Endothelial cell of umbilical vein (primary cell): ENCODE measurements at regions not wholly inside any gene's neighbourhood (a gene's known extent, or its start where the extent isn't known, plus 50 kb on each side); places are given as distances from the start of the nearest gene placed in this dataset.

Experiments
- BruUV-seq: library from RNA; stranded (reverse); fragments of 400-500 nt; replicated peaks from 2 replicates; lab custom pipeline; 2021; lab: Mats Ljungman, UMichigan
- CTCF ChIA-PET: fragments of 300-600, 350-600 bp; sonication (Branson Sonifier 250); formaldehyde crosslinking; loops from one replicate; lab custom pipeline; 2021; ENCODE audit warnings: antibody characterized with exemption, inconsistent platforms; lab: Charles Lee
- POLR2A ChIA-PET: fragments of 300-600, 350-600 bp; sonication (Branson Sonifier 250); formaldehyde crosslinking; loops from one replicate; lab custom pipeline; 2021; ENCODE audit warnings: antibody characterized with exemption, inconsistent platforms; lab: Charles Lee
- DNase-seq: peaks from one replicate; pipeline ENCODE4 v3.0.0-alpha.2; 2011; ENCODE audit warnings: low read depth, low spot score
- FAIRE-seq: peaks from 2 replicates; lab custom pipeline; 2011; peaks lifted over from hg19 to GRCh38; lab: Jason Lieb, UNC
- H2AFZ ChIP-seq: 2 replicates; pipeline ENCODE4 v1.6.0; 2012; ENCODE audit warnings: low read depth, low read length, control low read depth, inconsistent platforms
- H3K27ac ChIP-seq: 2 replicates; pipeline ENCODE4 v1.5.1; 2011; ENCODE audit warnings: low read depth, mild to moderate bottlenecking, control low read depth, low read length, moderate library complexity; ENCODE audit not compliant: insufficient read depth
- H3K27me3 ChIP-seq, 2 experiments: 2 replicates each; pipeline versions ENCODE4 v1.6.0 to v1.6.1; 2011; ENCODE audit warnings: low read length in 2 of 2, mixed read lengths in 1 of 2; ENCODE audit not compliant: control insufficient read depth in 2 of 2, insufficient read depth in 2 of 2
- H3K36me3 ChIP-seq, 2 experiments: 2 replicates in 1 of 2; 3 replicates in 1 of 2; pipeline ENCODE4 v1.5.1; 2011; ENCODE audit warnings: low read length in 2 of 2, mild to moderate bottlenecking in 1 of 2, moderate library complexity in 1 of 2; ENCODE audit not compliant: control insufficient read depth in 2 of 2, insufficient read depth in 2 of 2; ENCODE audit errors: extremely low read depth in 1 of 2
- H3K4me1 ChIP-seq: 3 replicates; pipeline ENCODE4 v1.5.1; 2011; ENCODE audit warnings: mild to moderate bottlenecking, low read length; ENCODE audit not compliant: control insufficient read depth, insufficient read depth; ENCODE audit errors: extremely low read depth
- H3K4me2 ChIP-seq: 2 replicates; pipeline ENCODE4 v1.6.1; 2011; ENCODE audit warnings: low read length, control low read depth, mixed read lengths; ENCODE audit not compliant: insufficient read depth
- H3K4me3 ChIP-seq, 3 experiments: fragments of 200-600 bp in 1 of 3; sonication (generic), shearing (Covaris generic) in 1 of 3; replicated peaks in 1 of 3; 2 replicates each; pipeline ENCODE4 v1.5.1; 2011 to 2016; ENCODE audit warnings: control low read depth in 3 of 3, low read length in 3 of 3, mild to moderate bottlenecking in 2 of 3, inconsistent platforms in 1 of 3, low read depth in 1 of 3, moderate library complexity in 1 of 3; ENCODE audit not compliant: insufficient read depth in 1 of 3
- H3K79me2 ChIP-seq: 2 replicates; pipeline ENCODE4 v1.6.0; 2012; ENCODE audit warnings: low read length, inconsistent platforms; ENCODE audit not compliant: control insufficient read depth, insufficient read depth
- H3K9ac ChIP-seq: replicated peaks from 2 replicates; pipeline ENCODE3; 2011; ENCODE audit warnings: low read length, control low read depth; ENCODE audit not compliant: insufficient read depth; ENCODE audit errors: extremely low read depth
- H3K9me1 ChIP-seq: replicated peaks from 3 replicates; pipeline ENCODE4 v1.6.0; 2011; ENCODE audit warnings: mild to moderate bottlenecking, low read length; ENCODE audit not compliant: control insufficient read depth, insufficient read depth; ENCODE audit errors: extremely low read depth
- H3K9me3 ChIP-seq: replicated peaks from 2 replicates; pipeline ENCODE4 v1.5.1; 2012; ENCODE audit warnings: low read length, inconsistent platforms; ENCODE audit not compliant: control insufficient read depth, insufficient read depth
- H4K20me1 ChIP-seq: replicated peaks from 2 replicates; pipeline ENCODE3; 2011; ENCODE audit warnings: mild to moderate bottlenecking, low read length; ENCODE audit not compliant: control insufficient read depth, insufficient read depth; ENCODE audit errors: extremely low read depth
- EZH2 ChIP-seq: IDR thresholded peaks from 2 replicates; pipeline ENCODE4 v1.6.1; 2012; ENCODE audit warnings: borderline replicate concordance, low read depth, mild to moderate bottlenecking, moderate library complexity, low read length, inconsistent platforms; ENCODE audit not compliant: severe bottlenecking
- FOS ChIP-seq: IDR thresholded peaks from 2 replicates; pipeline ENCODE4 v1.6.1; 2011; ENCODE audit warnings: mild to moderate bottlenecking, low read length, moderate library complexity, borderline replicate concordance; ENCODE audit not compliant: insufficient read depth
- GATA2 ChIP-seq: IDR thresholded peaks from 2 replicates; pipeline ENCODE4 v1.7.0; 2011; ENCODE audit warnings: low read depth, mild to moderate bottlenecking, moderate library complexity, mixed read lengths, low read length; ENCODE audit not compliant: insufficient read length, insufficient read depth
- JUN ChIP-seq: IDR thresholded peaks from 2 replicates; pipeline ENCODE4 v1.6.1; 2011; ENCODE audit warnings: borderline replicate concordance, low read depth; ENCODE audit not compliant: insufficient read length, insufficient read depth
- MYC ChIP-seq: IDR thresholded peaks from one replicate; pipeline ENCODE4 v1.6.1; 2011; ENCODE audit warnings: mild to moderate bottlenecking, low read depth, low read length
- POLR2A ChIP-seq: IDR thresholded peaks from 2 replicates; pipeline ENCODE4 v1.6.1; 2012; ENCODE audit warnings: low read depth, mild to moderate bottlenecking, control low read depth, low read length
- POLR2AphosphoS5 ChIP-seq: IDR thresholded peaks from 2 replicates; pipeline ENCODE4 v1.6.1; 2012; ENCODE audit warnings: low read depth, mild to moderate bottlenecking, control low read depth, low read length, moderate library complexity; ENCODE audit not compliant: insufficient read depth
- dilution Hi-C: fragments of 300-500 bp; cut with MboI; formaldehyde crosslinking; loops from one replicate; pipeline ENCODE4 v1.15.0; 2019; ENCODE audit warnings: low sequenced_read_pairs; ENCODE audit not compliant: extremely low pct_ligation_motif_present
- intact Hi-C: fragments of 100-400 bp; cut with micrococcal nuclease; formaldehyde crosslinking; loops from one replicate; pipeline ENCODE4 v1.10.0; 2022
- TF ChIP-seq, protein P1 (sequence below), 2 donors: IDR thresholded peaks; 1 replicate in 1 of 2; 2 replicates in 1 of 2; pipeline ENCODE4 v1.5.1; 2011; ENCODE audit warnings: low read length in 2 of 2, mild to moderate bottlenecking in 2 of 2, moderate library complexity in 2 of 2, control low read depth in 1 of 2, inconsistent platforms in 1 of 2, low read depth in 1 of 2; ENCODE audit not compliant: insufficient read depth in 1 of 2; ENCODE audit errors: extremely low read depth in 1 of 2
- TF ChIP-seq, protein P2 (sequence below): IDR thresholded peaks from 2 replicates; pipeline ENCODE4 v1.6.1; 2011; ENCODE audit not compliant: insufficient read depth, insufficient read length

DNA sequence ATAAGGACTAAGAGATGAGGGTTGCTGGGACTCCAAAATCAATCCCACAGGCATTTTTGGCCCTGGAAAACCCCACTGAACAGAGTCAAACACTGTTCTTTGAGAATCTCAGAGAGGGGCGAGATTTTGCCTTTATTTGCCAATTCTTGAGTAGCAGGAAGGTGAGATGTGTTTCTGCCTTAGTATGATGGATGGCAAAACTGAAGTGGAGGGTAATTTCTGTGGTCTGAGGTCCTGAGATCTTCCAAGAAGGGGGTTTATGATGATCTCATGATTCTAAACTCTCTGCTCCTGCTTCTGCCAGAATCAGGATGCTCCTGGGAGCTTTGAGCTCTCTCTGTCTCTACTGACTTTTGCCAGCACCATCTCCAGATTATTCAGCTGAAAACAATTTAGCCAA, 174.8 kb upstream of the CLINT1 start:
- Histone ChIP-seq H3K27me3 (no peaks in the 10 kb centered on the region), H3K4me3 (no peak overlapping the region), H3K9ac (no peak overlapping the region), H3K27ac (no peak overlapping the region), H4K20me1 (no peaks in the 10 kb centered on the region), H3K4me2 (no peak overlapping the region), H3K9me1 (no peaks in the 10 kb centered on the region), H2AFZ (no peak overlapping the region), H3K79me2 (no peaks in the 10 kb centered on the region), H3K9me3 (peaks cover 2% of the 10 kb centered on the region), H3K36me3 (no peaks in the 10 kb centered on the region), H3K4me1 (no peaks in the 10 kb centered on the region)
- TF ChIP-seq POLR2A, result no peak
- no peak for TF ChIP-seq MYC
- TF ChIP-seq GATA2, result no peak
- TF ChIP-seq JUN, result no peak
- no peak for TF ChIP-seq POLR2AphosphoS5
- TF ChIP-seq, protein P1, sequence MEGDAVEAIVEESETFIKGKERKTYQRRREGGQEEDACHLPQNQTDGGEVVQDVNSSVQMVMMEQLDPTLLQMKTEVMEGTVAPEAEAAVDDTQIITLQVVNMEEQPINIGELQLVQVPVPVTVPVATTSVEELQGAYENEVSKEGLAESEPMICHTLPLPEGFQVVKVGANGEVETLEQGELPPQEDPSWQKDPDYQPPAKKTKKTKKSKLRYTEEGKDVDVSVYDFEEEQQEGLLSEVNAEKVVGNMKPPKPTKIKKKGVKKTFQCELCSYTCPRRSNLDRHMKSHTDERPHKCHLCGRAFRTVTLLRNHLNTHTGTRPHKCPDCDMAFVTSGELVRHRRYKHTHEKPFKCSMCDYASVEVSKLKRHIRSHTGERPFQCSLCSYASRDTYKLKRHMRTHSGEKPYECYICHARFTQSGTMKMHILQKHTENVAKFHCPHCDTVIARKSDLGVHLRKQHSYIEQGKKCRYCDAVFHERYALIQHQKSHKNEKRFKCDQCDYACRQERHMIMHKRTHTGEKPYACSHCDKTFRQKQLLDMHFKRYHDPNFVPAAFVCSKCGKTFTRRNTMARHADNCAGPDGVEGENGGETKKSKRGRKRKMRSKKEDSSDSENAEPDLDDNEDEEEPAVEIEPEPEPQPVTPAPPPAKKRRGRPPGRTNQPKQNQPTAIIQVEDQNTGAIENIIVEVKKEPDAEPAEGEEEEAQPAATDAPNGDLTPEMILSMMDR (IDR thresholded peaks at IDR 0.05; ENCODE audit: extremely low read depth in 1 of 2, insufficient read depth in 1 of 2, low read depth in 1 of 2, low read length in 2 of 2), result no peak
- no peak for TF ChIP-seq FOS
- TF ChIP-seq, protein P2, sequence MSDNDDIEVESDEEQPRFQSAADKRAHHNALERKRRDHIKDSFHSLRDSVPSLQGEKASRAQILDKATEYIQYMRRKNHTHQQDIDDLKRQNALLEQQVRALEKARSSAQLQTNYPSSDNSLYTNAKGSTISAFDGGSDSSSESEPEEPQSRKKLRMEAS, result no peak
- no peak for TF ChIP-seq EZH2
- dilution Hi-C loops (no loop called here), intact Hi-C loops (no loop called here)
- ChIA-PET CTCF (no interaction called here), POLR2A (no interaction called here)
- DNase-seq (no peak), FAIRE-seq (no peak)
- no TSS peak for BruUV-seq
